Gastroesophageal sphincter (tissue), 4 donors: ENCODE measurements at regions not wholly inside any gene's neighbourhood (a gene's known extent, or its start where the extent isn't known, plus 50 kb on each side); places are given as distances from the start of the nearest gene placed in this dataset.

ENCODE experiments used
- ATAC-seq: fragments of 150-250 bp; one replicate; pipeline ENCODE4 v1.9.1; 2016; ENCODE audit warnings: mild to moderate bottlenecking, moderate library complexity
- H3K27ac ChIP-seq, 4 donors: fragments of 200-600 bp; sonication (generic) in 3 of 4; 1 replicate in 3 of 4; 2 replicates in 1 of 4; pipeline ENCODE4 v1.5.1; 2016 to 2019
- H3K27me3 ChIP-seq: fragments of 200-600 bp; sonication (generic); one replicate; pipeline ENCODE4 v1.5.1; 2019
- H3K36me3 ChIP-seq, 2 donors: fragments of 200-600 bp; sonication (generic); one replicate each; pipeline ENCODE4 v1.5.1; 2019; ENCODE audit warnings: control low read depth in 1 of 2
- H3K4me1 ChIP-seq, 3 donors: fragments of 200-600 bp; sonication (generic); 1 replicate in 2 of 3; 2 replicates in 1 of 3; pipeline ENCODE4 v1.5.1; 2016 to 2019; ENCODE audit warnings: control low read depth in 2 of 3
- H3K4me3 ChIP-seq, 2 donors: fragments of 200-600 bp; sonication (generic); one replicate each; pipeline ENCODE4 v1.5.1; 2019; ENCODE audit warnings: mild to moderate bottlenecking in 1 of 2, moderate library complexity in 1 of 2
- H3K9me3 ChIP-seq, 3 donors: fragments of 200-600 bp; sonication (generic); one replicate each; pipeline ENCODE4 v1.5.1; 2017 to 2019; ENCODE audit warnings: control low read depth in 2 of 3
- CTCF ChIP-seq, 4 experiments: fragments of 200-600 bp in 2 of 4; fragments of 450-650 bp in 2 of 4; sonication (generic) in 1 of 4; IDR thresholded peaks; one replicate each; pipeline ENCODE4 v1.5.1; 2017 to 2019; ENCODE audit warnings: antibody characterized with exemption in 4 of 4, mild to moderate bottlenecking in 2 of 4, moderate library complexity in 2 of 4
- EP300 ChIP-seq: sonication (generic); formaldehyde crosslinking; IDR thresholded peaks from one replicate; pipeline ENCODE4 v1.6.1; 2017; ENCODE audit warnings: antibody characterized with exemption, mild to moderate bottlenecking
- POLR2A ChIP-seq, 2 donors: fragments of 450-650 bp; IDR thresholded peaks; one replicate each; pipeline ENCODE4 v1.6.1; 2017; ENCODE audit warnings: antibody characterized with exemption in 2 of 2, mild to moderate bottlenecking in 2 of 2, moderate library complexity in 1 of 2
- POLR2AphosphoS5 ChIP-seq: sonication (generic); formaldehyde crosslinking; IDR thresholded peaks from one replicate; pipeline ENCODE4 v1.6.1; 2017; ENCODE audit warnings: antibody characterized with exemption
- WGBS, 2 donors: methylation state at CpG; one replicate each; pipeline ENCODE4 v1.1.5; 2018; ENCODE audit warnings: low coverage in 1 of 2; 5-methylcytosine and 5-hydroxymethylcytosine counted together

- Histone ChIP-seq H3K27ac (peak overlapping the region in 2 of 4 donors; percentile 32 to 42), H3K4me1 (no peaks in the 10 kb centered on the region), H3K36me3 (no peaks in the 10 kb centered on the region), H3K9me3 (peaks cover 0 to 21% (median 0%) of the 10 kb centered on the region in 3 donors), H3K4me3 (no peak overlapping the region), H3K27me3 (no peaks in the 10 kb centered on the region)
- peak; percentile 77 for ATAC-seq
- TF ChIP-seq EP300 (no peak), POLR2AphosphoS5 (peak; percentile 20)
- WGBS, 2 donors = 45 to 55% methylated on average over 4 to 10 of the region's 14 CpGs
Observed at GRCh38 chr10:113423981-113424721, 128.7 kb upstream of the HABP2 start.

DNA sequence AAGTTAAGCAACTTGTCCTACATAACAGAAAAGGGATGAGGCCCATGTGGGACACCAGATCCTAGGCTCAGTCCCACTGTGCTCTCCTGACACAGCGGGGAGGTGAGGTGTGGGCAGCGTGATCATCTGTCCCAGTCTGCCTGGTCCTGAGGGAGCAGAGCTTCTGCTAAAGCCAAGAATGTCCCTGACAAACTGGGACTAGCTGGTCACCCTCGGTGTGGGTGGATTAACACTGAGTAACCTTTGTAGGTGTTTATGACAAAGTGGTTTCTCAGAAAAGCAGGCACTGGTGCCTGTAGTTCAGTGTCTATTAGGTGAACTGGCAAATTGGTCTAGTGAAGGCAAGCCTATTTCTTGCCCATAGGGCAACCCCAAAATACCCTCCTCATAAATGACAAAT lies 127.8 kb upstream of the HABP2 start:
- TF ChIP-seq EP300 (no peak), POLR2A (IDR thresholded peaks at IDR 0.05) (no peak), CTCF (IDR thresholded peaks at IDR 0.05) (no peak), POLR2AphosphoS5 (no peak)
- H3K36me3 ChIP-seq = no peaks in the 10 kb centered on the region
- peaks cover 0 to 12% (median 0%) of the 10 kb centered on the region in 3 donors for H3K9me3 ChIP-seq
- H3K27me3 ChIP-seq = no peaks in the 10 kb centered on the region
- H3K27ac ChIP-seq = no peak overlapping the region
- no peak for ATAC-seq
- 93% methylated on average over 2 of the region's 3 CpGs; no CpG with 5 or more reads in 1 of the 2 donors for WGBS, 2 donors
- H3K4me3 ChIP-seq = no peak overlapping the region
- H3K4me1 ChIP-seq = no peaks in the 10 kb centered on the region

DNA sequence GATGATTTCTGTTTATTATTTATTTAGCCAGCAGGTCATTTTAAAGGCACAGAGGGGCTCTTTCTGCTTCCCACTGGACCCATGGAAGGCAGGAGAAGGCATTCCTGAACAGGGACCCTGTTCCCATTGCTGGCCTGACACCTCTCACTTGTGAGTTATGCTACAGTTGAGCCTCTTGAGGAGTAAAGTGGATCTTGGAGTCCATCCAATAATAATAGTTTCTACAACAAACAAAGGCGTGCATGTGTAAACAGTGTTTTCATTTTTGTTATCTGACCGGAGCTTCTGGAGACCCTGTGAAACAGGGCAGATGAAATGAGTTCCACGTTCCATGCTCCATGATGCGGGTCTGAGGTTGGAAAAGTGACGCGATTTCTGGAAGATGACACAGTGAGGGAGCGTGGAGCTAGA lies 127.3 kb upstream of the HABP2 start:
- 70 to 84% methylated on average over 7 of the region's 7 CpGs for WGBS, 2 donors
- no peak overlapping the region for H3K27ac ChIP-seq
- no peak overlapping the region for H3K4me3 ChIP-seq
- no peaks in the 10 kb centered on the region for H3K4me1 ChIP-seq
- peaks cover 0 to 11% (median 0%) of the 10 kb centered on the region in 3 donors for H3K9me3 ChIP-seq
- H3K36me3 ChIP-seq = no peaks in the 10 kb centered on the region
- no peaks in the 10 kb centered on the region for H3K27me3 ChIP-seq
- ATAC-seq = no peak
- TF ChIP-seq EP300 (no peak), POLR2AphosphoS5 (no peak), CTCF (IDR thresholded peaks at IDR 0.05) (no peak), POLR2A (IDR thresholded peaks at IDR 0.05) (no peak)

DNA sequence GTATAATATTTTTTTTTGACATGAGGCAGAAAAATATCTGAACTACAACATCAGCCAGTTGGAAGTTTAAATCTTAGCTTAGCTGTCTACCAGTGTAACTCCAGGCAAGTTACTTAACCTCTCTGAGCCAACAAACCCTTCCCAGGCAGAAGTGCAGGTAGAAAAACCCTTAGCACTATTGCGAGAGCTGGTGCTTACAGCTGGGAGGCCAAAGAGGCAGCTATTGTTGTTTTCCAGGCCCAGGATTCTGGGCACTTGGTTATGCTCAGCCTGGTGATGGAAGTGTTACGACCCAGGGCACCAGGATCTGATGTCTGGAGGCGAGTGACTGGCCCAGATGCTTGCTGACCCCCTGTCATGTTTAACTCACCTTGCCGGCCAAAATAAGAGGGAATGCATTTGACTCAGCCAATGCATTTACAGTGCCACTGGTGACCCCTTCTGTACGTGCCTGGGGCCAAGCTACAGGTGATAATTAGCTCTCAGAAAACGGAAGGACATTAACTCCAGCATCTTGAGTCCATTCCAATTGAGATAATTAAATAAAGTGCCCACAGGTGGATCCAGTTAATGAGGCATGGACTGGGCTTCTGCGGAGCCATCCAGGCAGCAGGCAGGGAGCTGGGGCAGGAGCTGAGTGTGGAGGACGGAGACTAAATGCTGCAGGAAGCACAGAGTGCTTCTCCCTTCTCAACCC lies 126.5 kb upstream of the HABP2 start:
- WGBS, 2 donors = 56 to 57% methylated on average over 1 to 4 of the region's 8 CpGs
- no peak overlapping the region for H3K4me3 ChIP-seq
- H3K27ac ChIP-seq = no peak overlapping the region
- no peak for TF ChIP-seq POLR2AphosphoS5
- no peak for TF ChIP-seq CTCF (IDR thresholded peaks at IDR 0.05)
- TF ChIP-seq POLR2A (IDR thresholded peaks at IDR 0.05) = no peak
- TF ChIP-seq EP300 = no peak
- peaks cover 0 to 12% (median 0%) of the 10 kb centered on the region in 3 donors for H3K9me3 ChIP-seq
- ATAC-seq = no peak
- no peaks in the 10 kb centered on the region for H3K4me1 ChIP-seq
- no peaks in the 10 kb centered on the region for H3K36me3 ChIP-seq
- H3K27me3 ChIP-seq = no peaks in the 10 kb centered on the region

DNA sequence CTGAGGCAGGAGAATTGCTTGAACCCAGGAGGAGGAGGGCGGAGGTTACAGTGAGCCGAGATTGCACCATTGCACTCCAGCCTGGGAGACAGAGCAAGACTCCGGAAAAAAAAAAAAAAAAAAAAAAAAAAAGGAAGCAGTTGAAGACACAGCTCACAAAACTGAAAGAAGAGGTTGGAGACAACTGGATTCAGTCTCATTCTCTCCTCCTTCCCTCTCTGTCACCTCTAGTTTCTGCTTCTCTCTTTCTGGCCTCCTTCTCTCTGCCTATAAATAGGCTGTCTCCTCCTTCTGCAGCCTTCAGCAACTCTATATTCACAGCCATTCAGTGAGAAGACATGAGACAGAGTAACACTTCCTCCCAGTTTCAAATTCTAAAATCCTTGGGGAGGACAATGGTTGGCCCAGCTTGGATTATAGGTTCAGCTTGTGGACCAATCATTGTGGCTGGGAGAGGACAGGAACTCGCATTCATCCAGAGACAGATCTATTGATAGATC lies 125.6 kb upstream of the HABP2 start:
- Histone ChIP-seq H3K27ac (no peak overlapping the region), H3K9me3 (peaks cover 0 to 12% (median 0%) of the 10 kb centered on the region in 3 donors), H3K36me3 (no peaks in the 10 kb centered on the region), H3K4me1 (no peaks in the 10 kb centered on the region), H3K4me3 (no peak overlapping the region), H3K27me3 (no peaks in the 10 kb centered on the region)
- 50 to 61% methylated on average over 3 to 4 of the region's 4 CpGs for whole genome bisulfite sequencing, 2 donors
- ATAC-seq = no peak
- no peak for TF ChIP-seq CTCF (IDR thresholded peaks at IDR 0.05)
- TF ChIP-seq EP300 = no peak
- no peak for TF ChIP-seq POLR2AphosphoS5
- TF ChIP-seq POLR2A (IDR thresholded peaks at IDR 0.05) = no peak
